ENCODE measurements at regions not wholly inside any gene's neighbourhood (a gene's known extent, or its start where the extent isn't known, plus 50 kb on each side); places are given as distances from the start of the nearest gene placed in this dataset.

DNA sequence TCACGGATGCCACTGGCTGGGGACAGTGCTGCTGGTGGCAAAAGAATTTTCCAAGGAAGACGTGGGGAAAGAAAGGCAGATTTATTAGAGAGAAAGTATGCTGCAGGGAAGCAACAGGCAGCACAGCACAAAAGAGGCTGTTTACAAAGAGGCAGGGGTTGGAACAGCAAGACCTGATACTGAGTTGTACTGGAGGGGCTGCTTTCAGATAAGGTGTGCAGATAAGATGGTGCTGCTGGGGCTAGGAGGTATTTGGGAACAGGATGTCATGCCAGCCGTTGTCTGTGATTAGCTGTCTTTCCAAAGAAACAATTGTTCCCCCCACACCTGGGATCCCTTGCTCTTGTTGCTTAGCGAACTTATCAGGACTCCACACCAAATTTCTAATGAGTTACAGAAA, 2023.3 kb upstream of the PCDH20 start:
- Histone ChIP-seq H3K27ac (ENCODE audit: low read depth, low read length) (no peak overlapping the region), H3K36me3 (ENCODE audit: control insufficient read depth, low read length) (no peaks in the 10 kb centered on the region), H3K79me2 (ENCODE audit: control insufficient read depth, low read length) (no peaks in the 10 kb centered on the region), H3K27me3 (ENCODE audit: control insufficient read depth, low read length) (no peaks in the 10 kb centered on the region), H3F3A (ENCODE audit: control insufficient read depth, insufficient read depth) (no peaks in the 10 kb centered on the region), H3K9me2 (replicated peaks; ENCODE audit: control insufficient read depth, low read length) (no peaks in the 10 kb centered on the region), H4K20me1 (ENCODE audit: control insufficient read depth, insufficient read depth, low read depth, low read length) (no peaks in the 10 kb centered on the region), H3K4me1 (ENCODE audit: control insufficient read depth, low read length) (no peaks in the 10 kb centered on the region), H3K4me2 (ENCODE audit: low read length) (no peak overlapping the region), H3K4me3 (ENCODE audit: low read length) (no peak overlapping the region), H3K9me3 (ENCODE audit: control insufficient read depth, insufficient read depth, low read length) (no peaks in the 10 kb centered on the region)
- no peak for TF ChIP-seq EZH2phosphoT487 (IDR thresholded peaks at IDR 0.05; ENCODE audit: borderline replicate concordance, low read length)
- TF ChIP-seq, protein P1, sequence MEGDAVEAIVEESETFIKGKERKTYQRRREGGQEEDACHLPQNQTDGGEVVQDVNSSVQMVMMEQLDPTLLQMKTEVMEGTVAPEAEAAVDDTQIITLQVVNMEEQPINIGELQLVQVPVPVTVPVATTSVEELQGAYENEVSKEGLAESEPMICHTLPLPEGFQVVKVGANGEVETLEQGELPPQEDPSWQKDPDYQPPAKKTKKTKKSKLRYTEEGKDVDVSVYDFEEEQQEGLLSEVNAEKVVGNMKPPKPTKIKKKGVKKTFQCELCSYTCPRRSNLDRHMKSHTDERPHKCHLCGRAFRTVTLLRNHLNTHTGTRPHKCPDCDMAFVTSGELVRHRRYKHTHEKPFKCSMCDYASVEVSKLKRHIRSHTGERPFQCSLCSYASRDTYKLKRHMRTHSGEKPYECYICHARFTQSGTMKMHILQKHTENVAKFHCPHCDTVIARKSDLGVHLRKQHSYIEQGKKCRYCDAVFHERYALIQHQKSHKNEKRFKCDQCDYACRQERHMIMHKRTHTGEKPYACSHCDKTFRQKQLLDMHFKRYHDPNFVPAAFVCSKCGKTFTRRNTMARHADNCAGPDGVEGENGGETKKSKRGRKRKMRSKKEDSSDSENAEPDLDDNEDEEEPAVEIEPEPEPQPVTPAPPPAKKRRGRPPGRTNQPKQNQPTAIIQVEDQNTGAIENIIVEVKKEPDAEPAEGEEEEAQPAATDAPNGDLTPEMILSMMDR (IDR thresholded peaks at IDR 0.05; ENCODE audit: low read depth, low read length, poor library complexity, severe bottlenecking) = no peak

DNA sequence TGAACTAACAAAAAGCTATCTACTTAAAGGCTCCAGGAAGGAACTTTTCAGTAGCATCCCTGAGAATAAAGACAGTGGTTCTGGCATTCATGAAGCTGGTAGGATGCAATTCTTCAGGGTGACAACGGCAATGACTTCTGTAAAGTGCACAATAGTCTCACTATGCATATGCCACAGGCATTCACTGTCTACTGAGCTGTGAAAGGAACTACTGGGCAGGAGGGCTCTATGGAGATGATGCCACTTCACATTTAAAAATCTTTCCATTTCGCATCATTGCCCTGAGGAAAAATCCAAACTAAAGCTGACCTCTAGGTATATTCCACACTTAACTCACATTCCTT, 2020.6 kb upstream of the PCDH20 start:
- H3K4me2 ChIP-seq (ENCODE audit: low read length) = no peak overlapping the region
- H4K20me1 ChIP-seq (ENCODE audit: control insufficient read depth, insufficient read depth, low read depth, low read length) = no peaks in the 10 kb centered on the region
- no peaks in the 10 kb centered on the region for H3K4me1 ChIP-seq (ENCODE audit: control insufficient read depth, low read length)
- H3K4me3 ChIP-seq (ENCODE audit: low read length) = no peak overlapping the region
- TF ChIP-seq, protein P1 (IDR thresholded peaks at IDR 0.05; ENCODE audit: low read depth, low read length, poor library complexity, severe bottlenecking) = no peak
- TF ChIP-seq EZH2phosphoT487 (IDR thresholded peaks at IDR 0.05; ENCODE audit: borderline replicate concordance, low read length) = no peak
- no peaks in the 10 kb centered on the region for H3K27me3 ChIP-seq (ENCODE audit: control insufficient read depth, low read length)
- no peaks in the 10 kb centered on the region for H3K9me3 ChIP-seq (ENCODE audit: control insufficient read depth, insufficient read depth, low read length)
- no peaks in the 10 kb centered on the region for H3K79me2 ChIP-seq (ENCODE audit: control insufficient read depth, low read length)
- no peaks in the 10 kb centered on the region for H3K36me3 ChIP-seq (ENCODE audit: control insufficient read depth, low read length)
- H3K9me2 ChIP-seq (replicated peaks; ENCODE audit: control insufficient read depth, low read length) = no peaks in the 10 kb centered on the region
- no peaks in the 10 kb centered on the region for H3F3A ChIP-seq (ENCODE audit: control insufficient read depth, insufficient read depth)
- no peak overlapping the region for H3K27ac ChIP-seq (ENCODE audit: low read depth, low read length)

DNA sequence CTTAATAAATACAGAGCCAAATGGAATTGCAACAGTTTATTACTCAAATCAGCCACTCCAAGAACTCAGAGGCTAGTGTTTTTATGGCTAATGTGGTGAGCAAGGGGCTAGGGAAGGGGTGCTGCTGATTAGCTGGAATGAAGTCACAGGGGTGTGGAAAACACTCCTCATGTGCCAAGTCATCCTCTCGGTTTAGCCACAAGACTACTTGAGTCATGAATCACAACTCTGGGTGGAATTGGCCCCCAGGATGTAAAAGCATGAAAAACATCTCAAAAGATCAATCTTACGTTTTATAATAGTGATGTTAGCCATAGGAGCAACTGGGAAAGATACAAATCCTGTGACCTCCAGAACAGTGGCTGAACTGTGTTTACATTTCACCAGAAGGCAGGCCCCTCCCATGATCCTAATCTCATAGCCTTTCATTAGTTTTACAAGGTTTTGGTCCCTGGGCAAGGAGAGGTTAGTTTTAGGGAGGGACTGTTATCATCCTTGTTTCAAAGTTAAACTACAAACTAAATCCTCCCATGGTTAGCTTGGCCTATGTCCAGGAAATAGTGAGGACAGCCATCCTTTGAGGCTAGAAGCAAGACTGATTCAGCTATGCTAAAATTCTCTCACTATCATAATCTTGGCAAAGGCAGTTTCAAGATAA, 2020.1 kb upstream of the PCDH20 start:
- no peaks in the 10 kb centered on the region for H3K36me3 ChIP-seq (ENCODE audit: control insufficient read depth, low read length)
- no peaks in the 10 kb centered on the region for H3K79me2 ChIP-seq (ENCODE audit: control insufficient read depth, low read length)
- H3K4me2 ChIP-seq (ENCODE audit: low read length) = no peak overlapping the region
- H3K4me1 ChIP-seq (ENCODE audit: control insufficient read depth, low read length) = no peaks in the 10 kb centered on the region
- H3K9me3 ChIP-seq (ENCODE audit: control insufficient read depth, insufficient read depth, low read length) = no peaks in the 10 kb centered on the region
- no peaks in the 10 kb centered on the region for H3K27me3 ChIP-seq (ENCODE audit: control insufficient read depth, low read length)
- H3K4me3 ChIP-seq (ENCODE audit: low read length) = no peak overlapping the region
- no peaks in the 10 kb centered on the region for H3K9me2 ChIP-seq (replicated peaks; ENCODE audit: control insufficient read depth, low read length)
- H3K27ac ChIP-seq (ENCODE audit: low read depth, low read length) = no peak overlapping the region
- TF ChIP-seq EZH2phosphoT487 (IDR thresholded peaks at IDR 0.05; ENCODE audit: borderline replicate concordance, low read length) = no peak
- TF ChIP-seq, protein P1 (IDR thresholded peaks at IDR 0.05; ENCODE audit: low read depth, low read length, poor library complexity, severe bottlenecking) = no peak
- no peaks in the 10 kb centered on the region for H4K20me1 ChIP-seq (ENCODE audit: control insufficient read depth, insufficient read depth, low read depth, low read length)
- H3F3A ChIP-seq (ENCODE audit: control insufficient read depth, insufficient read depth) = no peaks in the 10 kb centered on the region
